H9 (cell line): ENCODE measurements at regions not wholly inside any gene's neighbourhood (a gene's known extent, or its start where the extent isn't known, plus 50 kb on each side); places are given as distances from the start of the nearest gene placed in this dataset.

Experiments used
- DNase-seq: peaks from one replicate; pipeline ENCODE4 v3.0.0-alpha.2; 2017
- H2AFZ ChIP-seq: one replicate; pipeline ENCODE4 v1.6.1; 2013; ENCODE audit warnings: mild to moderate bottlenecking, low read length, control low read depth, moderate library complexity
- H2AK5ac ChIP-seq: 2 replicates; pipeline ENCODE4 v1.6.1; 2013; ENCODE audit warnings: low read length, control low read depth, mixed read lengths; ENCODE audit not compliant: insufficient read length
- H2BK120ac ChIP-seq: one replicate; pipeline ENCODE4 v1.6.1; 2013; ENCODE audit warnings: low read depth, mild to moderate bottlenecking, low read length, control low read depth, inconsistent platforms; ENCODE audit not compliant: poor library complexity, severe bottlenecking
- H2BK12ac ChIP-seq: 2 replicates; pipeline ENCODE4 v1.6.1; 2013; ENCODE audit warnings: low read length, control low read depth, mixed read lengths, low read depth; ENCODE audit not compliant: insufficient read length
- H2BK15ac ChIP-seq: 2 replicates; pipeline ENCODE4 v1.6.1; 2013; ENCODE audit warnings: low read depth, low read length, control low read depth
- H2BK20ac ChIP-seq: one replicate; pipeline ENCODE4 v1.6.1; 2013; ENCODE audit warnings: low read depth, mild to moderate bottlenecking, low read length, control low read depth, inconsistent platforms; ENCODE audit not compliant: poor library complexity, severe bottlenecking
- H2BK5ac ChIP-seq: 2 replicates; pipeline ENCODE4 v1.6.1; 2013; ENCODE audit warnings: low read length, control low read depth, mixed read lengths; ENCODE audit not compliant: insufficient read length
- H3K14ac ChIP-seq: 2 replicates; pipeline ENCODE4 v1.6.1; 2013; ENCODE audit warnings: low read length, control low read depth; ENCODE audit not compliant: insufficient read depth
- H3K18ac ChIP-seq: 2 replicates; pipeline ENCODE4 v1.6.1; 2013; ENCODE audit warnings: low read depth, mild to moderate bottlenecking, mixed read lengths, low read length, control low read depth; ENCODE audit not compliant: insufficient read length
- H3K23ac ChIP-seq: 2 replicates; pipeline ENCODE4 v1.6.1; 2013; ENCODE audit warnings: low read length, control low read depth, mixed read lengths, low read depth; ENCODE audit not compliant: insufficient read length
- H3K23me2 ChIP-seq: 2 replicates; pipeline ENCODE4 v1.6.1; 2013; ENCODE audit warnings: low read depth, mild to moderate bottlenecking, mixed read lengths, low read length, control low read depth; ENCODE audit not compliant: insufficient read length, poor library complexity, severe bottlenecking
- H3K27ac ChIP-seq: 2 replicates; pipeline ENCODE4 v1.5.1; 2013; ENCODE audit warnings: low read length, control low read depth, mixed read lengths, low read depth; ENCODE audit not compliant: insufficient read length
- H3K27me3 ChIP-seq: 2 replicates; pipeline ENCODE4 v1.6.1; 2013; ENCODE audit warnings: low read length, control low read depth, inconsistent platforms; ENCODE audit not compliant: insufficient read depth
- H3K4ac ChIP-seq: 2 replicates; pipeline ENCODE4 v1.6.1; 2013; ENCODE audit warnings: low read depth, mild to moderate bottlenecking, control low read depth, inconsistent platforms, low read length, moderate library complexity
- H3K4me1 ChIP-seq: 2 replicates; pipeline ENCODE4 v1.6.1; 2013; ENCODE audit warnings: low read length, control low read depth, inconsistent platforms; ENCODE audit not compliant: insufficient read depth
- H3K4me2 ChIP-seq: 2 replicates; pipeline ENCODE4 v1.6.1; 2013; ENCODE audit warnings: low read length, control low read depth, mixed read lengths; ENCODE audit not compliant: insufficient read length, insufficient read depth
- H3K56ac ChIP-seq: 2 replicates; pipeline ENCODE4 v1.6.1; 2013; ENCODE audit warnings: low read depth, mild to moderate bottlenecking, mixed read lengths, low read length, control low read depth; ENCODE audit not compliant: insufficient read length
- H3K79me1 ChIP-seq: 2 replicates; pipeline ENCODE4 v1.6.1; 2013; ENCODE audit warnings: low read depth, mild to moderate bottlenecking, moderate library complexity, low read length, control low read depth, inconsistent platforms; ENCODE audit not compliant: insufficient read depth, poor library complexity, severe bottlenecking
- H3K79me2 ChIP-seq: 2 replicates; pipeline ENCODE4 v1.6.1; 2013; ENCODE audit warnings: low read length, control low read depth, inconsistent platforms; ENCODE audit not compliant: insufficient read depth
- H3K9ac ChIP-seq: 2 replicates; pipeline ENCODE4 v1.6.1; 2013; ENCODE audit warnings: low read length, control low read depth, mixed read lengths; ENCODE audit not compliant: insufficient read length; ENCODE audit errors: extremely low read depth
- H3K9me3 ChIP-seq: one replicate; pipeline ENCODE4 v1.6.1; 2013; ENCODE audit warnings: low read depth, low read length, inconsistent platforms; ENCODE audit not compliant: control insufficient read depth
- H3T11ph ChIP-seq: one replicate; pipeline ENCODE4 v1.6.1; 2013; ENCODE audit warnings: mild to moderate bottlenecking, low read length, control low read depth, inconsistent platforms
- H4K20me1 ChIP-seq: one replicate; pipeline ENCODE4 v1.6.1; 2013; ENCODE audit not compliant: control insufficient read depth, insufficient read length, insufficient read depth
- H4K5ac ChIP-seq: 2 replicates; pipeline ENCODE4 v1.6.1; 2013; ENCODE audit warnings: low read depth, mild to moderate bottlenecking, mixed read lengths, low read length, control low read depth; ENCODE audit not compliant: insufficient read length
- H4K8ac ChIP-seq: replicated peaks from 2 replicates; pipeline ENCODE4 v1.6.1; 2013; ENCODE audit warnings: low read length, control low read depth, mixed read lengths, low read depth; ENCODE audit not compliant: insufficient read length
- H4K91ac ChIP-seq: 2 replicates; pipeline ENCODE4 v1.6.1; 2013; ENCODE audit warnings: low read depth, mild to moderate bottlenecking, moderate library complexity, mixed read lengths, low read length, control low read depth; ENCODE audit not compliant: insufficient read length
- H3K27ac Mint-ChIP-seq, 3 experiments: 2 replicates in 2 of 3; 3 replicates in 1 of 3; pipeline ENCODE4 v1.8.0; 2020 to 2021; ENCODE audit warnings: mixed read lengths in 3 of 3, mild to moderate bottlenecking in 1 of 3, moderate library complexity in 1 of 3
- H3K27me3 Mint-ChIP-seq: 2 replicates; pipeline ENCODE4 v1.8.0; 2021; ENCODE audit warnings: low read depth, mild to moderate bottlenecking, moderate library complexity, mixed read lengths
- H3K36me3 Mint-ChIP-seq, 3 experiments: 2 replicates in 2 of 3; 3 replicates in 1 of 3; pipeline ENCODE4 v1.8.0; 2020 to 2021; ENCODE audit warnings: low read depth in 3 of 3, mixed read lengths in 3 of 3; ENCODE audit not compliant: insufficient read depth in 1 of 3
- H3K4me1 Mint-ChIP-seq, 2 experiments: 2 replicates each; pipeline ENCODE4 v1.8.0; 2020; ENCODE audit warnings: mixed read lengths in 2 of 2
- H3K4me3 Mint-ChIP-seq, 2 experiments: 2 replicates in 1 of 2; 3 replicates in 1 of 2; pipeline ENCODE4 v1.8.0; 2020 to 2021; ENCODE audit warnings: mild to moderate bottlenecking in 2 of 2, mixed read lengths in 2 of 2, moderate library complexity in 1 of 2
- H3K9me3 Mint-ChIP-seq, 2 experiments: 2 replicates in 1 of 2; 3 replicates in 1 of 2; pipeline ENCODE4 v1.8.0; 2020; ENCODE audit warnings: mild to moderate bottlenecking in 2 of 2, mixed read lengths in 2 of 2, moderate library complexity in 1 of 2
- WGBS: extraction: QIAGEN DNeasy Blood & Tissue Kit; methylation state at CpG from one replicate; pipeline ENCODE4 v1.1.7; 2013; ENCODE audit warnings: missing lambda C conversion rate, low lambda C conversion rate, mixed read lengths; ENCODE audit not compliant: insufficient read length; ENCODE audit errors: extremely low coverage; 5-methylcytosine and 5-hydroxymethylcytosine counted together
- TF ChIP-seq, protein P1 (sequence below): fragments of 200-600 bp; sonication (generic); conservative IDR thresholded peaks from 3 replicates; pipeline ENCODE4 v1.8.0; 2021; ENCODE audit warnings: antibody characterized with exemption, mild to moderate bottlenecking

DNA sequence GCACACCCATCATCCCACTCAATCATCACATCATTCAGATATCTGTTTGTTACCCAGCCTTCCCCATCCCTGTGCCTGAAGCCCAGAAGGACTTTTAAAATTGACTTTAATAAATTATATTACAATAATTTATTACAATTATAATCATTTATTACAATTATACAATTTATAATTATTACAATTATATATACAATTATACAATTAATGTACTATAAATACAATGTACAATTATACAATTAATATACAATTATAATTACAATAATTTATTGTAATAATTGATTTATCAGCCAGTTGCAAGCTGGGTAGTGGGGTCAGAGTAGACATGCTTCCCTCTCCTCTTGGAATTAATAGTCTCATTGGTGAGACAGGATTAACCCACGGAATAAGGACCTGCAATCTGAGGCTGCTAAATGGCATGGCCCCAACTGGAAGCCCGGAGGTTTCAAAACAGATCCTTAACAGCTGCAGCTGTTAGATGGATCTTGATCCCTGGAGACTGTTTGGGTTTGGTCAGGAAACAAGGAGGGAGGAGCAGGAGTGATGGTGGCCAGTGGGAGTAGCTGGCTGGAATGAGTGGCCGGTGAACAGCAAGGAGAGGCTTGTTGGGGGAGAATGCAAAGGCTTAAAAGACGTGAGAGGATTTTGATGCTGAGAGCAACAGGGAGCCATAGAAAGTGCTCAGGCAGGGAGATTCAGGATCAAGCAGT is 402.8 kb upstream of the PODXL start:
- Histone ChIP-seq H2BK12ac (no peak overlapping the region), H3K79me2 (no peaks in the 10 kb centered on the region), H3K4me2 (no peak overlapping the region), H3K23ac (no peak overlapping the region), H2BK20ac (no peak overlapping the region), H3K14ac (no peak overlapping the region), H3K9ac (no peak overlapping the region), H4K20me1 (no peaks in the 10 kb centered on the region), H3K23me2 (no peaks in the 10 kb centered on the region), H2BK5ac (no peak overlapping the region), H3K18ac (no peak overlapping the region), H2AFZ (no peak overlapping the region), H3K9me3 (no peaks in the 10 kb centered on the region), H4K8ac (no peak overlapping the region), H3K56ac (no peak overlapping the region), H3K4me1 (peaks cover 9% of the 10 kb centered on the region; the same call in 1 of the 2 replicates), H2AK5ac (no peak overlapping the region), H2BK120ac (no peak overlapping the region), H2BK15ac (no peak overlapping the region), H3K4ac (no peak overlapping the region), H4K91ac (no peak overlapping the region), H3K27me3 (no peaks in the 10 kb centered on the region), H3K79me1 (no peaks in the 10 kb centered on the region), H3T11ph (no peak overlapping the region), H4K5ac (no peak overlapping the region), H3K27ac (no peak overlapping the region)
- TF ChIP-seq, protein P1, sequence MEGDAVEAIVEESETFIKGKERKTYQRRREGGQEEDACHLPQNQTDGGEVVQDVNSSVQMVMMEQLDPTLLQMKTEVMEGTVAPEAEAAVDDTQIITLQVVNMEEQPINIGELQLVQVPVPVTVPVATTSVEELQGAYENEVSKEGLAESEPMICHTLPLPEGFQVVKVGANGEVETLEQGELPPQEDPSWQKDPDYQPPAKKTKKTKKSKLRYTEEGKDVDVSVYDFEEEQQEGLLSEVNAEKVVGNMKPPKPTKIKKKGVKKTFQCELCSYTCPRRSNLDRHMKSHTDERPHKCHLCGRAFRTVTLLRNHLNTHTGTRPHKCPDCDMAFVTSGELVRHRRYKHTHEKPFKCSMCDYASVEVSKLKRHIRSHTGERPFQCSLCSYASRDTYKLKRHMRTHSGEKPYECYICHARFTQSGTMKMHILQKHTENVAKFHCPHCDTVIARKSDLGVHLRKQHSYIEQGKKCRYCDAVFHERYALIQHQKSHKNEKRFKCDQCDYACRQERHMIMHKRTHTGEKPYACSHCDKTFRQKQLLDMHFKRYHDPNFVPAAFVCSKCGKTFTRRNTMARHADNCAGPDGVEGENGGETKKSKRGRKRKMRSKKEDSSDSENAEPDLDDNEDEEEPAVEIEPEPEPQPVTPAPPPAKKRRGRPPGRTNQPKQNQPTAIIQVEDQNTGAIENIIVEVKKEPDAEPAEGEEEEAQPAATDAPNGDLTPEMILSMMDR: no peak
- DNase-seq: no peak
- Mint-ChIP-seq H3K36me3 (peaks cover 0 to 5% (median 0%) of the 10 kb centered on the region in 3 experiments; a peak in 1 of 7 replicates), H3K27ac (peak overlapping the region in 1 of 3 experiments; percentile 4; a peak in 1 of 7 replicates), H3K27me3 (no peaks in the 10 kb centered on the region; the same call in 1 of the 2 replicates), H3K4me1 (peaks cover 24 to 26% of the 10 kb centered on the region in 2 experiments), H3K4me3 (no peak overlapping the region), H3K9me3 (peaks cover 3 to 4% of the 10 kb centered on the region in 2 experiments; a peak in 3 of 5 replicates)
- WGBS: no CpG with 5 or more reads among the region's 4 CpGs
